Endodermal cell (in vitro differentiated cells): ENCODE measurements at regions not wholly inside any gene's neighbourhood (a gene's known extent, or its start where the extent isn't known, plus 50 kb on each side); places are given as distances from the start of the nearest gene placed in this dataset.

Experiments used
- DNase-seq: peaks from one replicate; pipeline ENCODE4 v3.0.0-alpha.2; 2017
- H3K27ac ChIP-seq: 2 replicates; pipeline ENCODE4 v1.5.1; 2013; ENCODE audit warnings: mild to moderate bottlenecking, low read depth, low read length, moderate library complexity
- H3K27me3 ChIP-seq: 2 replicates; pipeline ENCODE4 v1.6.1; 2013; ENCODE audit warnings: mild to moderate bottlenecking, low read length, moderate library complexity; ENCODE audit not compliant: insufficient read depth, control insufficient read depth, poor library complexity, severe bottlenecking
- H3K36me3 ChIP-seq: 2 replicates; pipeline ENCODE4 v1.7.0; 2013; ENCODE audit warnings: mild to moderate bottlenecking, low read length, moderate library complexity; ENCODE audit not compliant: control insufficient read depth, insufficient read depth
- H3K4me1 ChIP-seq: one replicate; pipeline ENCODE4 v1.7.0; 2013; ENCODE audit warnings: low read length; ENCODE audit not compliant: control insufficient read depth, insufficient read depth
- H3K4me3 ChIP-seq: 2 replicates; pipeline ENCODE4 v1.5.1; 2013; ENCODE audit warnings: mild to moderate bottlenecking, low read length, moderate library complexity
- H3K9ac ChIP-seq: 2 replicates; pipeline ENCODE4 v1.6.1; 2013; ENCODE audit warnings: mild to moderate bottlenecking, low read length, moderate library complexity; ENCODE audit not compliant: poor library complexity, severe bottlenecking; ENCODE audit errors: extremely low read depth
- H3K9me3 ChIP-seq: 2 replicates; pipeline ENCODE4 v1.6.1; 2013; ENCODE audit warnings: mild to moderate bottlenecking, low read length, moderate library complexity; ENCODE audit not compliant: control insufficient read depth
- H3K27ac Mint-ChIP-seq: 2 replicates; pipeline ENCODE4 v1.8.0; 2020; ENCODE audit warnings: mixed read lengths
- H3K27me3 Mint-ChIP-seq: 2 replicates; pipeline ENCODE4 v1.8.0; 2021; ENCODE audit warnings: mild to moderate bottlenecking, mixed read lengths; ENCODE audit not compliant: insufficient read depth
- H3K36me3 Mint-ChIP-seq: 2 replicates; pipeline ENCODE4 v1.8.0; 2020; ENCODE audit warnings: low read depth, mixed read lengths
- H3K4me1 Mint-ChIP-seq: 2 replicates; pipeline ENCODE4 v1.8.0; 2020; ENCODE audit warnings: mixed read lengths
- H3K4me3 Mint-ChIP-seq: 2 replicates; pipeline ENCODE4 v1.8.0; 2020; ENCODE audit warnings: mild to moderate bottlenecking, moderate library complexity, mixed read lengths
- H3K9me3 Mint-ChIP-seq: 2 replicates; pipeline ENCODE4 v1.8.0; 2020; ENCODE audit warnings: mild to moderate bottlenecking, mixed read lengths
- WGBS, 2 experiments: methylation state at CpG; one replicate each; pipeline versions ENCODE4 v1.1.5 to v1.1.7; 2013; ENCODE audit warnings: missing lambda C conversion rate in 2 of 2, mixed read lengths in 1 of 2; ENCODE audit not compliant: insufficient coverage in 1 of 2, insufficient read length in 1 of 2; 5-methylcytosine and 5-hydroxymethylcytosine counted together
- TF ChIP-seq, protein P1 (sequence below): fragments of 200-600 bp; sonication (generic); conservative IDR thresholded peaks from 2 replicates; pipeline ENCODE4 v1.5.0; 2021; ENCODE audit warnings: antibody characterized with exemption, mild to moderate bottlenecking

DNA sequence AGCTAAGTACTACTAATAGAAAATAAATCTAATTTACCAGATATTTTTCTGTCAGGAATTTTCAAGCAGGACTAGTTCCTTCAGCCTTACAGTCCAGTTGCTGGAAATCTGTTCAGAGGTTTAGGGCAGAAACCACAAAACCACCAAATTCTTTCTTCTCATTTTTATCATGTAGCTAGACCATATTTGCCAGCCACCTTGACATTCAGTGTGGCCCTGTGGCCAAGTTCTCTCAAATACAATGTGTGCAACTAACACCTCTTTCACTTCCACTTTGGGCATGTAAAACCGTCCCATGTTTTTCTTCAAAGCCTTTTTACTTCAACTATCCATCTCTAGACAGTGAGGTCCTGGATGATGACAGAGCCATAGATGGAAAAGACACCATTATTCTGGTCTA is 1133.2 kb upstream of the CDH18 start:
- DNase-seq: no peak
- Histone ChIP-seq H3K9me3 (peaks cover 16% of the 10 kb centered on the region), H3K27me3 (no peaks in the 10 kb centered on the region), H3K27ac (peak overlapping the region; percentile 22), H3K4me1 (no peaks in the 10 kb centered on the region), H3K9ac (no peak overlapping the region), H3K36me3 (no peaks in the 10 kb centered on the region), H3K4me3 (no peak overlapping the region)
- H3K36me3 Mint-ChIP-seq: peaks cover 4% of the 10 kb centered on the region
- peaks cover 3% of the 10 kb centered on the region for H3K4me1 Mint-ChIP-seq
- H3K4me3 Mint-ChIP-seq: no peak overlapping the region
- WGBS, 2 experiments: 96% methylated on average over 1 of the region's 1 CpG; no CpG with 5 or more reads in 1 of the 2 experiments
- TF ChIP-seq, protein P1, sequence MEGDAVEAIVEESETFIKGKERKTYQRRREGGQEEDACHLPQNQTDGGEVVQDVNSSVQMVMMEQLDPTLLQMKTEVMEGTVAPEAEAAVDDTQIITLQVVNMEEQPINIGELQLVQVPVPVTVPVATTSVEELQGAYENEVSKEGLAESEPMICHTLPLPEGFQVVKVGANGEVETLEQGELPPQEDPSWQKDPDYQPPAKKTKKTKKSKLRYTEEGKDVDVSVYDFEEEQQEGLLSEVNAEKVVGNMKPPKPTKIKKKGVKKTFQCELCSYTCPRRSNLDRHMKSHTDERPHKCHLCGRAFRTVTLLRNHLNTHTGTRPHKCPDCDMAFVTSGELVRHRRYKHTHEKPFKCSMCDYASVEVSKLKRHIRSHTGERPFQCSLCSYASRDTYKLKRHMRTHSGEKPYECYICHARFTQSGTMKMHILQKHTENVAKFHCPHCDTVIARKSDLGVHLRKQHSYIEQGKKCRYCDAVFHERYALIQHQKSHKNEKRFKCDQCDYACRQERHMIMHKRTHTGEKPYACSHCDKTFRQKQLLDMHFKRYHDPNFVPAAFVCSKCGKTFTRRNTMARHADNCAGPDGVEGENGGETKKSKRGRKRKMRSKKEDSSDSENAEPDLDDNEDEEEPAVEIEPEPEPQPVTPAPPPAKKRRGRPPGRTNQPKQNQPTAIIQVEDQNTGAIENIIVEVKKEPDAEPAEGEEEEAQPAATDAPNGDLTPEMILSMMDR: no peak
- no peaks in the 10 kb centered on the region for H3K27me3 Mint-ChIP-seq
- peaks cover 10% of the 10 kb centered on the region for H3K9me3 Mint-ChIP-seq
- H3K27ac Mint-ChIP-seq: no peak overlapping the region

DNA sequence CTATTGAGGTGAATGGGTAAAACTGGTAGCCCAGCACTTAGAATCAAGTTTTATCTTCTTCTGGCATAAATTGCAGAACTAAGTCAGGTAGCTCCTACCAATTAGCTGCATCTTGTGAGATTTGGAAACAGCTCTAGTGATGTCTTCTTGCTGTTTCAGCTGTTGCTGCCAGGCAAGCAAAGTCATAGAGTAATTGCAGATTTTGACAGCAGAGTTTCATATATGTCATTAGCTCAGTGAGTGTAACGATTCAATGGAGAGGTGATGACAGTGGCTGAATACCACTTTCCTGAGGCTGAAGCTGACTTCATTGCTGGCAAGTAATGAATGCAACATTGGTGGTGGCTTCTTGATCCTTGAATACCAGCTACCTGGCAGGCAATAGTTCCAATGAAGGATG is 1109.7 kb upstream of the CDH18 start:
- H3K27me3 ChIP-seq: no peaks in the 10 kb centered on the region
- H3K27me3 Mint-ChIP-seq: no peaks in the 10 kb centered on the region
- no peaks in the 10 kb centered on the region for H3K4me1 ChIP-seq
- peaks cover 8% of the 10 kb centered on the region for H3K9me3 ChIP-seq
- H3K9me3 Mint-ChIP-seq: no peaks in the 10 kb centered on the region
- no peaks in the 10 kb centered on the region for H3K36me3 ChIP-seq
- H3K9ac ChIP-seq: no peak overlapping the region
- TF ChIP-seq, protein P1: no peak
- H3K36me3 Mint-ChIP-seq: no peaks in the 10 kb centered on the region
- no peaks in the 10 kb centered on the region for H3K4me1 Mint-ChIP-seq
- H3K27ac ChIP-seq: no peak overlapping the region
- DNase-seq: no peak
- H3K27ac Mint-ChIP-seq: no peak overlapping the region
- 93 to 100% methylated on average over 1 of the region's 1 CpG for WGBS, 2 experiments
- no peak overlapping the region for H3K4me3 ChIP-seq
- no peak overlapping the region for H3K4me3 Mint-ChIP-seq

DNA sequence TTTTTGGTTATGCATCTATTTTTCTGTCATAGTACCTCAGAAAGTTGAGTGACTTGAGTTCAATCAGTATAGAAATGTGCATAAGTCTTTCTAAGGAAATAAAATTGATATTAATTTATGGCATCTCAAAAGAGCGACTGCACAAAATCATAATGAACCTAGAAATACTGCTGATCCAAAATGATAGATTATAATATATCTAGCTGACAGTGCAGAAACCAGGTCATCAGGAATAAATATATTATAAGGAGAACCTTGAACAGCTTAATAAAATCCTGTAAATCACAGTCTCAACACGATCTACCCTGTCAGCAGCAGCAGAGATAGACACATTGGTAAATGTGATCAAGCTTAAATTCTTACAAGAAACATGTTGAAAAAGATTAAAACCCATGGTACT is 1106.6 kb upstream of the CDH18 start:
- no peak overlapping the region for H3K4me3 Mint-ChIP-seq
- no peaks in the 10 kb centered on the region for H3K27me3 ChIP-seq
- H3K27ac ChIP-seq: no peak overlapping the region
- H3K9ac ChIP-seq: no peak overlapping the region
- H3K9me3 ChIP-seq: peaks cover 6% of the 10 kb centered on the region
- no peaks in the 10 kb centered on the region for H3K4me1 Mint-ChIP-seq
- H3K36me3 Mint-ChIP-seq: no peaks in the 10 kb centered on the region
- no peak for DNase-seq
- H3K27me3 Mint-ChIP-seq: no peaks in the 10 kb centered on the region
- H3K36me3 ChIP-seq: no peaks in the 10 kb centered on the region
- H3K27ac Mint-ChIP-seq: no peak overlapping the region
- no peaks in the 10 kb centered on the region for H3K9me3 Mint-ChIP-seq
- WGBS, 2 experiments: 100% methylated on average over 2 of the region's 2 CpGs; no CpG with 5 or more reads in 1 of the 2 experiments
- no peaks in the 10 kb centered on the region for H3K4me1 ChIP-seq
- H3K4me3 ChIP-seq: no peak overlapping the region
- TF ChIP-seq, protein P1: no peak
